ENCODE measurements at regions not wholly inside any gene's neighbourhood (a gene's known extent, or its start where the extent isn't known, plus 50 kb on each side); places are given as distances from the start of the nearest gene placed in this dataset.
"Not testable (repeated sequence)": the region's sequence is repeated elsewhere in the genome, so short reads cannot be mapped to it uniquely, and the experiment has no call there.

- WGBS, 2 donors (ENCODE audit: low coverage in 1 of 2): 74 to 96% methylated on average over 2 to 3 of the region's 3 CpGs
- no peaks in the 10 kb centered on the region for H3K4me1 ChIP-seq
- no peaks in the 10 kb centered on the region for H3K36me3 ChIP-seq
- no peak for TF ChIP-seq POLR2A (IDR thresholded peaks at IDR 0.05)
- TF ChIP-seq POLR2AphosphoS5 (IDR thresholded peaks at IDR 0.05): no peak
- no peak overlapping the region for H3K4me3 ChIP-seq
- H3K9me3 ChIP-seq: no peaks in the 10 kb centered on the region
- H3K27me3 ChIP-seq: no peaks in the 10 kb centered on the region
- ATAC-seq: no peak
- no peak overlapping the region for H3K27ac ChIP-seq
Observed at GRCh38 chr5:17120209-17120608, 97.2 kb upstream of the BASP1 start.

- TF ChIP-seq EP300 (IDR thresholded peaks at IDR 0.05) (no peak), POLR2A (IDR thresholded peaks at IDR 0.05) (no peak), POLR2AphosphoS5 (IDR thresholded peaks at IDR 0.05) (no peak), CTCF (IDR thresholded peaks at IDR 0.05) (no peak)
- H3K27ac ChIP-seq: no peak overlapping the region
- H3K9me3 ChIP-seq: no peaks in the 10 kb centered on the region
- no peak for ATAC-seq
- H3K36me3 ChIP-seq: no peaks in the 10 kb centered on the region
- no peaks in the 10 kb centered on the region for H3K4me1 ChIP-seq
- 58 to 100% methylated on average over 1 to 2 of the region's 3 CpGs for WGBS, 2 donors (ENCODE audit: low coverage in 1 of 2)
- no peaks in the 10 kb centered on the region for H3K27me3 ChIP-seq
- no peak overlapping the region for H3K4me3 ChIP-seq
Observed at GRCh38 chr5:17121776-17122175, 95.7 kb upstream of the BASP1 start.

GRCh38 chr5:17123010-17123409 is 94.4 kb upstream of the BASP1 start:
- ATAC-seq: no peak
- H3K36me3 ChIP-seq: no peaks in the 10 kb centered on the region
- 89 to 100% methylated on average over 1 to 4 of the region's 5 CpGs for WGBS, 2 donors (ENCODE audit: low coverage in 1 of 2)
- H3K4me3 ChIP-seq: no peak overlapping the region
- no peak overlapping the region for H3K27ac ChIP-seq
- no peaks in the 10 kb centered on the region for H3K4me1 ChIP-seq
- peaks cover 4% of the 10 kb centered on the region for H3K27me3 ChIP-seq
- TF ChIP-seq POLR2AphosphoS5 (IDR thresholded peaks at IDR 0.05) (no peak), EP300 (IDR thresholded peaks at IDR 0.05) (no peak), CTCF (IDR thresholded peaks at IDR 0.05) (no peak), POLR2A (IDR thresholded peaks at IDR 0.05) (no peak)
- no peaks in the 10 kb centered on the region for H3K9me3 ChIP-seq

GRCh38 chr5:17123773-17124172 is 93.7 kb upstream of the BASP1 start:
- H3K27me3 ChIP-seq, H3K4me3 ChIP-seq, H3K9me3 ChIP-seq, H3K27ac ChIP-seq, H3K36me3 ChIP-seq, H3K4me1 ChIP-seq, ATAC-seq: not testable (repeated sequence)
- WGBS, 2 donors (ENCODE audit: low coverage in 1 of 2): 73 to 80% methylated on average over 2 to 3 of the region's 3 CpGs

GRCh38 chr5:17127743-17128231 is 89.6 kb upstream of the BASP1 start:
- H3K9me3 ChIP-seq: no peaks in the 10 kb centered on the region
- peaks cover 14% of the 10 kb centered on the region for H3K27me3 ChIP-seq
- WGBS, 2 donors (ENCODE audit: low coverage in 1 of 2): 68 to 74% methylated on average over 7 to 8 of the region's 8 CpGs
- TF ChIP-seq CTCF (IDR thresholded peaks at IDR 0.05) (no peak), POLR2AphosphoS5 (IDR thresholded peaks at IDR 0.05) (no peak), EP300 (IDR thresholded peaks at IDR 0.05) (no peak), POLR2A (IDR thresholded peaks at IDR 0.05) (no peak)
- H3K4me3 ChIP-seq: no peak overlapping the region
- H3K4me1 ChIP-seq: no peaks in the 10 kb centered on the region
- ATAC-seq: no peak
- no peaks in the 10 kb centered on the region for H3K36me3 ChIP-seq
- no peak overlapping the region for H3K27ac ChIP-seq

- no peak for ATAC-seq
- no peaks in the 10 kb centered on the region for H3K36me3 ChIP-seq
- TF ChIP-seq POLR2AphosphoS5 (IDR thresholded peaks at IDR 0.05) (no peak), EP300 (IDR thresholded peaks at IDR 0.05) (no peak), CTCF (IDR thresholded peaks at IDR 0.05) (no peak), POLR2A (IDR thresholded peaks at IDR 0.05) (no peak)
- no peak overlapping the region for H3K27ac ChIP-seq
- no peaks in the 10 kb centered on the region for H3K9me3 ChIP-seq
- H3K27me3 ChIP-seq: peaks cover 14% of the 10 kb centered on the region
- 51 to 55% methylated on average over 10 to 12 of the region's 14 CpGs for WGBS, 2 donors (ENCODE audit: low coverage in 1 of 2)
- H3K4me1 ChIP-seq: no peaks in the 10 kb centered on the region
- H3K4me3 ChIP-seq: no peak overlapping the region
Observed at GRCh38 chr5:17129093-17129849, 88.2 kb upstream of the BASP1 start.

- not testable (repeated sequence) for H3K27ac ChIP-seq, H3K4me3 ChIP-seq, H3K36me3 ChIP-seq, ATAC-seq, H3K4me1 ChIP-seq, H3K9me3 ChIP-seq
- 74% methylated on average over 7 of the region's 9 CpGs; no CpG with 5 or more reads in 1 of the 2 donors for WGBS, 2 donors (ENCODE audit: low coverage in 1 of 2)
- peaks cover 14% of the 10 kb centered on the region for H3K27me3 ChIP-seq
Observed at GRCh38 chr5:17130302-17130701, 87.1 kb upstream of the BASP1 start.

All from gastroesophageal sphincter (tissue), 4 donors.